ENCODE measurements at regions not wholly inside any gene's neighbourhood (a gene's known extent, or its start where the extent isn't known, plus 50 kb on each side); places are given as distances from the start of the nearest gene placed in this dataset.

DNA sequence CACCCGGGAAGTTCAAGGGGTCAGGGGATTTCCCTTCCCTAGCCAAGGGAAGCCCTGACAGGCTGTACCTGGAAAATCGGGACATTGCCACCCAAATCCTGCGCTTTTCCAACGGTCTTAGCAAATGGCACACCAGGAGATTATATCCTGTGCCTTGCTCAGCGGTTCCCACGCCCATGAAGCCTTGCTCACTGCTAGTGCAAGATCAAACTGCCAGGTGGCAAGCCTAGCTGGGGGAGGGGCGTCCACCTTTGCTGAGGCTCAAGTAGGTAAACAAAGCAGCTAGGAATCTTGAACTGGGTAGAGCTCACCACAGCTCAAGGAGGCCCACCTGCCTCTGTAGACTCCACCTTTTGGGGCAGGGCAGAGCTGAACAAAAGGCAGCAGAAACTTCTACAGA, 1794.5 kb downstream of the PCDH9 start:
- TF ChIP-seq, protein P1, sequence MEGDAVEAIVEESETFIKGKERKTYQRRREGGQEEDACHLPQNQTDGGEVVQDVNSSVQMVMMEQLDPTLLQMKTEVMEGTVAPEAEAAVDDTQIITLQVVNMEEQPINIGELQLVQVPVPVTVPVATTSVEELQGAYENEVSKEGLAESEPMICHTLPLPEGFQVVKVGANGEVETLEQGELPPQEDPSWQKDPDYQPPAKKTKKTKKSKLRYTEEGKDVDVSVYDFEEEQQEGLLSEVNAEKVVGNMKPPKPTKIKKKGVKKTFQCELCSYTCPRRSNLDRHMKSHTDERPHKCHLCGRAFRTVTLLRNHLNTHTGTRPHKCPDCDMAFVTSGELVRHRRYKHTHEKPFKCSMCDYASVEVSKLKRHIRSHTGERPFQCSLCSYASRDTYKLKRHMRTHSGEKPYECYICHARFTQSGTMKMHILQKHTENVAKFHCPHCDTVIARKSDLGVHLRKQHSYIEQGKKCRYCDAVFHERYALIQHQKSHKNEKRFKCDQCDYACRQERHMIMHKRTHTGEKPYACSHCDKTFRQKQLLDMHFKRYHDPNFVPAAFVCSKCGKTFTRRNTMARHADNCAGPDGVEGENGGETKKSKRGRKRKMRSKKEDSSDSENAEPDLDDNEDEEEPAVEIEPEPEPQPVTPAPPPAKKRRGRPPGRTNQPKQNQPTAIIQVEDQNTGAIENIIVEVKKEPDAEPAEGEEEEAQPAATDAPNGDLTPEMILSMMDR (IDR thresholded peaks at IDR 0.05; ENCODE audit: insufficient read depth, low read depth, low read length): no peak
- no peak for TF ChIP-seq EZH2 (IDR thresholded peaks at IDR 0.05; ENCODE audit: insufficient read depth, low read length)

All from astrocyte (in vitro differentiated cells and primary cell).